ENCODE measurements at regions not wholly inside any gene's neighbourhood (a gene's known extent, or its start where the extent isn't known, plus 50 kb on each side); places are given as distances from the start of the nearest gene placed in this dataset.

DNA sequence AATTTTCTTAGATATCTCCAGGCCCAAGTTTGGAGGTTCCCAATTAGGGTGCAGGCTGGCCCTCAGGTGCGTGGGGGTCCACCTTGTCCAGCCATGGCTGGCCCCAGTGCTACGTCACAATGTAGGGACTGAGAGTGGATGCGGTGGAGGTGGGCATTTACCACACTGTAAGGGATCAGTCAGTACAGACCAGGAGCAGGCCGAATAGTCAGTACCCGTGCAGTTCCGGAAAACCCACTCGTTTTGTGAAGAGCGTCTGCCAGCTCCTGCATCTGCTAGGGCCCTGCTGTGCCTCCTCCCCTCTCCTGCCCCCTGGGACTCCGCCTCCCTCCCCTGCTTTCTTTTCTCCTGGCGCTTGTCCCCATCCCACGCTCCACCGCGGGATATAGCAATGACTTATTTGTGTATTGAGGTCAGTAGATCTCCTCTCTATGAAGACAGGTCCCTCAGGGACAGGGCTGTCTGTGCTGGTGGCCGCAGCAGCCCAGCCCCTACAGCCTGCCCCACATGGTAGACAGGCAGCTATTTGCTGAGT lies 50.4 kb upstream of the SEPTIN5 start (continued):
- no peak for TF ChIP-seq ZMIZ1 (IDR thresholded peaks at IDR 0.05; ENCODE audit: low read depth in 2 of 2, low read length in 2 of 2)
- no peak for TF ChIP-seq SIX5 (IDR thresholded peaks at IDR 0.05; ENCODE audit: borderline replicate concordance in 1 of 2, insufficient read depth in 1 of 2, low read depth in 1 of 2, low read length in 2 of 2)
- no peak for TF ChIP-seq E2F1 (CRISPR knock-in tag; IDR thresholded peaks at IDR 0.05)
- no peak for TF ChIP-seq ZNF253 (CRISPR knock-in tag; conservative IDR thresholded peaks at IDR 0.05)
- TF ChIP-seq, protein P1, sequence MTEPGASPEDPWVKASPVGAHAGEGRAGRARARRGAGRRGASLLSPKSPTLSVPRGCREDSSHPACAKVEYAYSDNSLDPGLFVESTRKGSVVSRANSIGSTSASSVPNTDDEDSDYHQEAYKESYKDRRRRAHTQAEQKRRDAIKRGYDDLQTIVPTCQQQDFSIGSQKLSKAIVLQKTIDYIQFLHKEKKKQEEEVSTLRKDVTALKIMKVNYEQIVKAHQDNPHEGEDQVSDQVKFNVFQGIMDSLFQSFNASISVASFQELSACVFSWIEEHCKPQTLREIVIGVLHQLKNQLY (CRISPR knock-in tag; conservative IDR thresholded peaks at IDR 0.05), result peak in 1 of 2 experiments; percentile 64; a peak in 1 of 4 replicates
- no peak for TF ChIP-seq CREB1 (IDR thresholded peaks at IDR 0.05)
- TF ChIP-seq CREB1 (CRISPR knock-in tag; IDR thresholded peaks at IDR 0.05), result peak; percentile 45; the same call in 1 of the 2 replicates
- TF ChIP-seq POLR3G (IDR thresholded peaks at IDR 0.05; ENCODE audit: extremely low read depth, insufficient read length, insufficient replicate concordance), result no peak
- TF ChIP-seq CTBP1 (IDR thresholded peaks at IDR 0.05; ENCODE audit: borderline replicate concordance), result 0 out of 2 replicates have a peak, but pooled peaks have one; percentile 11
- no peak for TF ChIP-seq ZNF41 (CRISPR knock-in tag; conservative IDR thresholded peaks at IDR 0.05)
- TF ChIP-seq, protein P2, sequence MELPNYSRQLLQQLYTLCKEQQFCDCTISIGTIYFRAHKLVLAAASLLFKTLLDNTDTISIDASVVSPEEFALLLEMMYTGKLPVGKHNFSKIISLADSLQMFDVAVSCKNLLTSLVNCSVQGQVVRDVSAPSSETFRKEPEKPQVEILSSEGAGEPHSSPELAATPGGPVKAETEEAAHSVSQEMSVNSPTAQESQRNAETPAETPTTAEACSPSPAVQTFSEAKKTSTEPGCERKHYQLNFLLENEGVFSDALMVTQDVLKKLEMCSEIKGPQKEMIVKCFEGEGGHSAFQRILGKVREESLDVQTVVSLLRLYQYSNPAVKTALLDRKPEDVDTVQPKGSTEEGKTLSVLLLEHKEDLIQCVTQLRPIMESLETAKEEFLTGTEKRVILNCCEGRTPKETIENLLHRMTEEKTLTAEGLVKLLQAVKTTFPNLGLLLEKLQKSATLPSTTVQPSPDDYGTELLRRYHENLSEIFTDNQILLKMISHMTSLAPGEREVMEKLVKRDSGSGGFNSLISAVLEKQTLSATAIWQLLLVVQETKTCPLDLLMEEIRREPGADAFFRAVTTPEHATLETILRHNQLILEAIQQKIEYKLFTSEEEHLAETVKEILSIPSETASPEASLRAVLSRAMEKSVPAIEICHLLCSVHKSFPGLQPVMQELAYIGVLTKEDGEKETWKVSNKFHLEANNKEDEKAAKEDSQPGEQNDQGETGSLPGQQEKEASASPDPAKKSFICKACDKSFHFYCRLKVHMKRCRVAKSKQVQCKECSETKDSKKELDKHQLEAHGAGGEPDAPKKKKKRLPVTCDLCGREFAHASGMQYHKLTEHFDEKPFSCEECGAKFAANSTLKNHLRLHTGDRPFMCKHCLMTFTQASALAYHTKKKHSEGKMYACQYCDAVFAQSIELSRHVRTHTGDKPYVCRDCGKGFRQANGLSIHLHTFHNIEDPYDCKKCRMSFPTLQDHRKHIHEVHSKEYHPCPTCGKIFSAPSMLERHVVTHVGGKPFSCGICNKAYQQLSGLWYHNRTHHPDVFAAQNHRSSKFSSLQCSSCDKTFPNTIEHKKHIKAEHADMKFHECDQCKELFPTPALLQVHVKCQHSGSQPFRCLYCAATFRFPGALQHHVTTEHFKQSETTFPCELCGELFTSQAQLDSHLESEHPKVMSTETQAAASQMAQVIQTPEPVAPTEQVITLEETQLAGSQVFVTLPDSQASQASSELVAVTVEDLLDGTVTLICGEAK (IDR thresholded peaks at IDR 0.05), result no peak
- TF ChIP-seq, protein P2 (CRISPR knock-in tag; IDR thresholded peaks at IDR 0.05), result peak; percentile 51; the same call in 1 of the 2 replicates
